ENCODE measurements at regions not wholly inside any gene's neighbourhood (a gene's known extent, or its start where the extent isn't known, plus 50 kb on each side); places are given as distances from the start of the nearest gene placed in this dataset.

- no peak overlapping the region for H2AFZ ChIP-seq
- H3F3A ChIP-seq (replicated peaks; ENCODE audit: low read depth), result no peaks in the 10 kb centered on the region
- H3K36me3 ChIP-seq (ENCODE audit: insufficient read depth), result no peaks in the 10 kb centered on the region
- no peak overlapping the region for H3K27ac ChIP-seq (ENCODE audit: low read depth)
- peaks cover 2% of the 10 kb centered on the region; the same call in 1 of the 2 replicates for H3K4me1 ChIP-seq (ENCODE audit: insufficient read depth)
- Mint-ChIP-seq H3K36me3 (ENCODE audit: low read depth) (no peaks in the 10 kb centered on the region), H3K4me1 (no peaks in the 10 kb centered on the region; the same call in 2 of the 3 replicates), H3K9me3 (no peaks in the 10 kb centered on the region), H3K27me3 (ENCODE audit: insufficient read depth, low read depth, poor library complexity) (peaks cover 4% of the 10 kb centered on the region), H3K4me3 (no peak overlapping the region), H3K27ac (no peak overlapping the region)
- no peak overlapping the region for H3K4me3 ChIP-seq
- no peaks in the 10 kb centered on the region for H4K20me1 ChIP-seq (replicated peaks; ENCODE audit: insufficient read depth)
- no peaks in the 10 kb centered on the region for H3K79me2 ChIP-seq (replicated peaks; ENCODE audit: insufficient read depth)
- TF ChIP-seq EZH2phosphoT487 (IDR thresholded peaks at IDR 0.05; ENCODE audit: unreplicated experiment), result no peak
- TF ChIP-seq JUNB (IDR thresholded peaks at IDR 0.05; ENCODE audit: unreplicated experiment), result no peak
- TF ChIP-seq CTCF (conservative IDR thresholded peaks at IDR 0.05; ENCODE audit: low read depth in 2 of 2), result no peak
- TF ChIP-seq, protein P1, sequence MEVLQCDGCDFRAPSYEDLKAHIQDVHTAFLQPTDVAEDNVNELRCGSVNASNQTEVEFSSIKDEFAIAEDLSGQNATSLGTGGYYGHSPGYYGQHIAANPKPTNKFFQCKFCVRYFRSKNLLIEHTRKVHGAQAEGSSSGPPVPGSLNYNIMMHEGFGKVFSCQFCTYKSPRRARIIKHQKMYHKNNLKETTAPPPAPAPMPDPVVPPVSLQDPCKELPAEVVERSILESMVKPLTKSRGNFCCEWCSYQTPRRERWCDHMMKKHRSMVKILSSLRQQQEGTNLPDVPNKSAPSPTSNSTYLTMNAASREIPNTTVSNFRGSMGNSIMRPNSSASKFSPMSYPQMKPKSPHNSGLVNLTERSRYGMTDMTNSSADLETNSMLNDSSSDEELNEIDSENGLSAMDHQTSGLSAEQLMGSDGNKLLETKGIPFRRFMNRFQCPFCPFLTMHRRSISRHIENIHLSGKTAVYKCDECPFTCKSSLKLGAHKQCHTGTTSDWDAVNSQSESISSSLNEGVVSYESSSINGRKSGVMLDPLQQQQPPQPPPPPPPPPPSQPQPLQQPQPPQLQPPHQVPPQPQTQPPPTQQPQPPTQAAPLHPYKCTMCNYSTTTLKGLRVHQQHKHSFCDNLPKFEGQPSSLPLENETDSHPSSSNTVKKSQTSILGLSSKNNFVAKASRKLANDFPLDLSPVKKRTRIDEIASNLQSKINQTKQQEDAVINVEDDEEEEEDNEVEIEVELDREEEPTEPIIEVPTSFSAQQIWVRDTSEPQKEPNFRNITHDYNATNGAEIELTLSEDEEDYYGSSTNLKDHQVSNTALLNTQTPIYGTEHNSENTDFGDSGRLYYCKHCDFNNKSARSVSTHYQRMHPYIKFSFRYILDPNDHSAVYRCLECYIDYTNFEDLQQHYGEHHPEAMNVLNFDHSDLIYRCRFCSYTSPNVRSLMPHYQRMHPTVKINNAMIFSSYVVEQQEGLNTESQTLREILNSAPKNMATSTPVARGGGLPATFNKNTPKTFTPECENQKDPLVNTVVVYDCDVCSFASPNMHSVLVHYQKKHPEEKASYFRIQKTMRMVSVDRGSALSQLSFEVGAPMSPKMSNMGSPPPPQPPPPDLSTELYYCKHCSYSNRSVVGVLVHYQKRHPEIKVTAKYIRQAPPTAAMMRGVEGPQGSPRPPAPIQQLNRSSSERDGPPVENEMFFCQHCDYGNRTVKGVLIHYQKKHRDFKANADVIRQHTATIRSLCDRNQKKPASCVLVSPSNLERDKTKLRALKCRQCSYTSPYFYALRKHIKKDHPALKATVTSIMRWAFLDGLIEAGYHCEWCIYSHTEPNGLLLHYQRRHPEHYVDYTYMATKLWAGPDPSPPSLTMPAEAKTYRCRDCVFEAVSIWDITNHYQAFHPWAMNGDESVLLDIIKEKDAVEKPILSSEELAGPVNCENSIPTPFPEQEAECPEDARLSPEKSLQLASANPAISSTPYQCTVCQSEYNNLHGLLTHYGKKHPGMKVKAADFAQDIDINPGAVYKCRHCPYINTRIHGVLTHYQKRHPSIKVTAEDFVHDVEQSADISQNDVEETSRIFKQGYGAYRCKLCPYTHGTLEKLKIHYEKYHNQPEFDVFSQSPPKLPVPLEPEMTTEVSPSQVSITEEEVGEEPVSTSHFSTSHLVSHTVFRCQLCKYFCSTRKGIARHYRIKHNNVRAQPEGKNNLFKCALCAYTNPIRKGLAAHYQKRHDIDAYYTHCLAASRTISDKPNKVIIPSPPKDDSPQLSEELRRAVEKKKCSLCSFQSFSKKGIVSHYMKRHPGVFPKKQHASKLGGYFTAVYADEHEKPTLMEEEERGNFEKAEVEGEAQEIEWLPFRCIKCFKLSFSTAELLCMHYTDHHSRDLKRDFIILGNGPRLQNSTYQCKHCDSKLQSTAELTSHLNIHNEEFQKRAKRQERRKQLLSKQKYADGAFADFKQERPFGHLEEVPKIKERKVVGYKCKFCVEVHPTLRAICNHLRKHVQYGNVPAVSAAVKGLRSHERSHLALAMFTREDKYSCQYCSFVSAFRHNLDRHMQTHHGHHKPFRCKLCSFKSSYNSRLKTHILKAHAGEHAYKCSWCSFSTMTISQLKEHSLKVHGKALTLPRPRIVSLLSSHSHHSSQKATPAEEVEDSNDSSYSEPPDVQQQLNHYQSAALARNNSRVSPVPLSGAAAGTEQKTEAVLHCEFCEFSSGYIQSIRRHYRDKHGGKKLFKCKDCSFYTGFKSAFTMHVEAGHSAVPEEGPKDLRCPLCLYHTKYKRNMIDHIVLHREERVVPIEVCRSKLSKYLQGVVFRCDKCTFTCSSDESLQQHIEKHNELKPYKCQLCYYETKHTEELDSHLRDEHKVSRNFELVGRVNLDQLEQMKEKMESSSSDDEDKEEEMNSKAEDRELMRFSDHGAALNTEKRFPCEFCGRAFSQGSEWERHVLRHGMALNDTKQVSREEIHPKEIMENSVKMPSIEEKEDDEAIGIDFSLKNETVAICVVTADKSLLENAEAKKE (CRISPR knock-in tag; IDR thresholded peaks at IDR 0.05), result no peak
- TF ChIP-seq STAT1 (IDR thresholded peaks at IDR 0.05; ENCODE audit: unreplicated experiment), result no peak
- TF ChIP-seq, protein P2, sequence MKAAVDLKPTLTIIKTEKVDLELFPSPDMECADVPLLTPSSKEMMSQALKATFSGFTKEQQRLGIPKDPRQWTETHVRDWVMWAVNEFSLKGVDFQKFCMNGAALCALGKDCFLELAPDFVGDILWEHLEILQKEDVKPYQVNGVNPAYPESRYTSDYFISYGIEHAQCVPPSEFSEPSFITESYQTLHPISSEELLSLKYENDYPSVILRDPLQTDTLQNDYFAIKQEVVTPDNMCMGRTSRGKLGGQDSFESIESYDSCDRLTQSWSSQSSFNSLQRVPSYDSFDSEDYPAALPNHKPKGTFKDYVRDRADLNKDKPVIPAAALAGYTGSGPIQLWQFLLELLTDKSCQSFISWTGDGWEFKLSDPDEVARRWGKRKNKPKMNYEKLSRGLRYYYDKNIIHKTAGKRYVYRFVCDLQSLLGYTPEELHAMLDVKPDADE (IDR thresholded peaks at IDR 0.05), result no peak
- TF ChIP-seq EZH2 (IDR thresholded peaks at IDR 0.05; ENCODE audit: low read depth, unreplicated experiment), result no peak
- TF ChIP-seq NANOG (IDR thresholded peaks at IDR 0.05; ENCODE audit: borderline replicate concordance), result no peak
- TF ChIP-seq POLR2AphosphoS5 (IDR thresholded peaks at IDR 0.05; ENCODE audit: low read depth), result no peak
- TF ChIP-seq REST (IDR thresholded peaks at IDR 0.05; ENCODE audit: unreplicated experiment), result no peak
- no peak for TF ChIP-seq ZNF331 (CRISPR knock-in tag; IDR thresholded peaks at IDR 0.05; ENCODE audit: low read depth)
- TF ChIP-seq CREB1 (CRISPR knock-in tag; IDR thresholded peaks at IDR 0.05; ENCODE audit: low read depth), result no peak
- no peak for TF ChIP-seq ZNF114 (CRISPR knock-in tag; IDR thresholded peaks at IDR 0.05)
- DNase-seq (ENCODE audit: low spot score) (no peak), ATAC-seq (no peak)
- no peak overlapping the region for H3K4me2 ChIP-seq
- no peaks in the 10 kb centered on the region for H3K27me3 ChIP-seq (ENCODE audit: insufficient read depth)
- no peaks in the 10 kb centered on the region for H3K9me2 ChIP-seq (ENCODE audit: insufficient read depth)
These were observed 290.5 kb upstream of the GADL1 start for GRCh38 chr3:31185062-31185357.
